B cell (primary cell): ENCODE measurements at regions not wholly inside any gene's neighbourhood (a gene's known extent, or its start where the extent isn't known, plus 50 kb on each side); places are given as distances from the start of the nearest gene placed in this dataset.

Experiments
- CTCF ChIP-seq: fragments of 200-600 bp; IDR thresholded peaks from one replicate; pipeline ENCODE4 v1.8.0; 2022; ENCODE audit warnings: antibody characterized with exemption, mild to moderate bottlenecking
- EZH2 ChIP-seq: IDR thresholded peaks from 2 replicates; pipeline ENCODE4 v1.6.1; 2012; ENCODE audit warnings: borderline replicate concordance, low read depth, mild to moderate bottlenecking, moderate library complexity, low read length; ENCODE audit not compliant: insufficient read depth, poor library complexity, severe bottlenecking

DNA sequence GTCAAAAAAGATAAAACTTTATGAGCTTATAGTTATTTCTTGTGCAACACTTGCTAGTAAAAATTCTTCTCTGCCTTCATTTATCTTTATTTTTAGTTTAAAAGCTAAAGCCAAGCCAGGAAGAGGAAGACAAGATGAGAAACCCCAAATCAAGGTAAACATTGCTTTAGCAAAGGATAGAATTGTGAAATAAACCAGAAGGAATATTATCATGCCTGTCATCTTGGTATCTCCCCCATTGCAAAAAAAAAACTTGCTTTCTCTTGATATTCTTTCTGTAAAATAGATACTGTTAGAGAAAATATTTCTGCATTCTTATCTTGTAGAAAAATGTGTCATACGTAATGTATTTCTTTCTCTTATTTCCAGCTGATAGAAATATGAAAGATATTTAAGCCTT, 432.8 kb downstream of the GJA1 start:
- TF ChIP-seq EZH2 (no peak), CTCF (no peak)
